OCI-LY3 (cell line): ENCODE measurements at regions not wholly inside any gene's neighbourhood (a gene's known extent, or its start where the extent isn't known, plus 50 kb on each side); places are given as distances from the start of the nearest gene placed in this dataset.

ENCODE experiments used
- H2AFZ ChIP-seq: fragments of 200-600, 300-600 bp; shearing (Covaris generic); 2 replicates; pipeline ENCODE4 v1.6.0; 2014; ENCODE audit warnings: antibody characterized with exemption, low read depth, low read length
- H3K27ac ChIP-seq: fragments of 200-600, 300-600 bp; sonication (generic); 2 replicates; pipeline ENCODE4 v1.5.1; 2014; ENCODE audit warnings: mild to moderate bottlenecking, low read length, moderate library complexity, mixed read lengths
- H3K27me3 ChIP-seq: fragments of 200-600, 300-600 bp; sonication (generic); 2 replicates; pipeline ENCODE4 v1.6.1; 2014; ENCODE audit warnings: low read depth, low read length, mixed read lengths
- H3K36me3 ChIP-seq: fragments of 200-600, 300-600 bp; sonication (generic); replicated peaks from 2 replicates; pipeline ENCODE3; 2014; ENCODE audit warnings: low read depth, low read length, mixed read lengths
- H3K4me1 ChIP-seq: fragments of 300-600, 200-600 bp; sonication (generic); 2 replicates; pipeline ENCODE4 v1.6.1; 2014; ENCODE audit warnings: low read length, mixed read lengths
- H3K4me2 ChIP-seq: fragments of 200-600, 300-600 bp; sonication (generic); 2 replicates; pipeline ENCODE4 v1.6.1; 2014; ENCODE audit warnings: low read length, mixed read lengths
- H3K4me3 ChIP-seq: fragments of 300-600, 200-600 bp; sonication (generic); 2 replicates; pipeline ENCODE4 v1.5.1; 2014; ENCODE audit warnings: antibody characterized with exemption, mild to moderate bottlenecking, low read length, moderate library complexity
- H3K79me2 ChIP-seq: fragments of 300-600, 200-600 bp; shearing (Covaris generic); 2 replicates; pipeline ENCODE4 v1.6.1; 2014; ENCODE audit warnings: mild to moderate bottlenecking, low read length, mixed read lengths
- H3K9ac ChIP-seq: fragments of 300-600, 200-600 bp; shearing (Covaris generic); 2 replicates; pipeline ENCODE4 v1.6.0; 2014; ENCODE audit warnings: mild to moderate bottlenecking, low read length, moderate library complexity
- H3K9me3 ChIP-seq: fragments of 200-600, 300-600 bp; shearing (Covaris generic); 2 replicates; pipeline ENCODE4 v1.6.1; 2014; ENCODE audit warnings: low read length, mixed read lengths; ENCODE audit not compliant: insufficient read depth
- H4K20me1 ChIP-seq: fragments of 200-600, 300-600 bp; sonication (generic); 2 replicates; pipeline ENCODE4 v1.6.1; 2016; ENCODE audit warnings: low read length, mixed read lengths; ENCODE audit not compliant: insufficient read depth
- EZH2phosphoT487 ChIP-seq: fragments of 200-600 bp; shearing (Covaris generic); IDR thresholded peaks from 2 replicates; pipeline ENCODE4 v1.6.1; 2018; ENCODE audit warnings: antibody characterized with exemption, mixed run types, low read depth
- TF ChIP-seq, protein P1 (sequence below): fragments of 200-600, 300-600 bp; sonication (generic); IDR thresholded peaks from 2 replicates; pipeline ENCODE4 v1.5.1; 2014; ENCODE audit warnings: antibody characterized with exemption, low read length, low read depth

GRCh38 chr9:106324053-106324585 lies 538.8 kb upstream of the ZNF462 start:
- Histone ChIP-seq H4K20me1 (no peaks in the 10 kb centered on the region), H3K4me2 (no peak overlapping the region), H2AFZ (no peak overlapping the region), H3K4me3 (no peak overlapping the region), H3K27ac (no peak overlapping the region), H3K9ac (no peak overlapping the region), H3K27me3 (peaks cover 6% of the 10 kb centered on the region; the same call in 1 of the 2 replicates), H3K4me1 (peaks cover 49% of the 10 kb centered on the region), H3K9me3 (no peaks in the 10 kb centered on the region), H3K79me2 (no peaks in the 10 kb centered on the region), H3K36me3 (peaks cover 2% of the 10 kb centered on the region)
- no peak for TF ChIP-seq EZH2phosphoT487
- TF ChIP-seq, protein P1, sequence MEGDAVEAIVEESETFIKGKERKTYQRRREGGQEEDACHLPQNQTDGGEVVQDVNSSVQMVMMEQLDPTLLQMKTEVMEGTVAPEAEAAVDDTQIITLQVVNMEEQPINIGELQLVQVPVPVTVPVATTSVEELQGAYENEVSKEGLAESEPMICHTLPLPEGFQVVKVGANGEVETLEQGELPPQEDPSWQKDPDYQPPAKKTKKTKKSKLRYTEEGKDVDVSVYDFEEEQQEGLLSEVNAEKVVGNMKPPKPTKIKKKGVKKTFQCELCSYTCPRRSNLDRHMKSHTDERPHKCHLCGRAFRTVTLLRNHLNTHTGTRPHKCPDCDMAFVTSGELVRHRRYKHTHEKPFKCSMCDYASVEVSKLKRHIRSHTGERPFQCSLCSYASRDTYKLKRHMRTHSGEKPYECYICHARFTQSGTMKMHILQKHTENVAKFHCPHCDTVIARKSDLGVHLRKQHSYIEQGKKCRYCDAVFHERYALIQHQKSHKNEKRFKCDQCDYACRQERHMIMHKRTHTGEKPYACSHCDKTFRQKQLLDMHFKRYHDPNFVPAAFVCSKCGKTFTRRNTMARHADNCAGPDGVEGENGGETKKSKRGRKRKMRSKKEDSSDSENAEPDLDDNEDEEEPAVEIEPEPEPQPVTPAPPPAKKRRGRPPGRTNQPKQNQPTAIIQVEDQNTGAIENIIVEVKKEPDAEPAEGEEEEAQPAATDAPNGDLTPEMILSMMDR = no peak

DNA sequence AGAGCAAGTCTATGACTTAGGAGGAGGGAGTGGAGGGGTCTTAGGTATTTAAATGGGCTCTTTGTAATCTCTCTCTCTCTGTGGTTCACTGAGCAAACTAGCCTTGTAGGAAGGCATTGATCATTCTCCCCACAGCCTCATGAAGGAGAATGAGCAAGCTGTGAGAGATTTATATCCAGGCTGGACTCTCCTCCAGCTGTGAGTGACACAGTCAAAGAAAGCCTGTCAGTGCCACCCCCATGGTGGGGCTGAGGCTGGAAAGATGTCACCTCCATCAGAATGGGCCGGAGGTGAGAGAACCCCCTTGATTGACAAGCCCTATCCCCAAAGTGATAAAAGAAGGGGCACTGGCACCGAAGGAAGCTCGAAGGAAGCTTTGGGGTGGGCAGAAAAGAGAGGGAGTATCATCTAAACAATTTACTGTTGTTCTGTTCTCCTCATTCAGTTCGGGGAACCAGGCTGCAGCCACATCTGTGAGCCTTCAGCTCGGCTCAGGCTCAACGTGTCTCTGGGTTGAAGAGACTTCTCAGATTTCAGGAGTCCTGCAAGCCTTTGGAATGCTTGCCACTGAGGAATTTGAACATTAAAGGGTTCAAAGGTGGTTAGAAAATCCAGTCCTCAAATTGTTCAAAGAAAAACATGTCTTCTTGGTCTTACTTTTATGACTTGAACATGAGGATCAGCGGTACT lies 538.2 kb upstream of the ZNF462 start:
- Histone ChIP-seq H3K4me1 (peaks cover 49% of the 10 kb centered on the region), H2AFZ (no peak overlapping the region), H3K9ac (0 out of 2 replicates have a peak overlapping the region, but pooled peaks have one; percentile 57), H3K4me3 (no peak overlapping the region), H3K36me3 (peaks cover 2% of the 10 kb centered on the region), H4K20me1 (no peaks in the 10 kb centered on the region), H3K27ac (no peak overlapping the region), H3K4me2 (no peak overlapping the region; the same call in 1 of the 2 replicates), H3K9me3 (no peaks in the 10 kb centered on the region), H3K79me2 (no peaks in the 10 kb centered on the region), H3K27me3 (peaks cover 6% of the 10 kb centered on the region; the same call in 1 of the 2 replicates)
- no peak for TF ChIP-seq EZH2phosphoT487
- TF ChIP-seq, protein P1 = no peak

GRCh38 chr9:106326493-106326892 lies 536.5 kb upstream of the ZNF462 start:
- peaks cover 49% of the 10 kb centered on the region for H3K4me1 ChIP-seq
- peaks cover 6% of the 10 kb centered on the region; the same call in 1 of the 2 replicates for H3K27me3 ChIP-seq
- no peaks in the 10 kb centered on the region for H4K20me1 ChIP-seq
- H3K9ac ChIP-seq = peak overlapping the region; percentile 57
- peak overlapping the region; percentile 68 for H3K4me2 ChIP-seq
- no peaks in the 10 kb centered on the region for H3K9me3 ChIP-seq
- no peaks in the 10 kb centered on the region for H3K79me2 ChIP-seq
- TF ChIP-seq, protein P1 = no peak
- peak; percentile 74 for TF ChIP-seq EZH2phosphoT487
- H3K27ac ChIP-seq = peak overlapping the region; percentile 84
- peak overlapping the region; percentile 43 for H3K4me3 ChIP-seq
- H2AFZ ChIP-seq = no peak overlapping the region; the same call in 1 of the 2 replicates
- peaks cover 2% of the 10 kb centered on the region for H3K36me3 ChIP-seq

GRCh38 chr9:106333481-106333880 lies 529.5 kb upstream of the ZNF462 start:
- H2AFZ ChIP-seq = no peak overlapping the region
- no peaks in the 10 kb centered on the region for H3K36me3 ChIP-seq
- TF ChIP-seq, protein P1 = no peak
- TF ChIP-seq EZH2phosphoT487 = no peak
- H3K4me2 ChIP-seq = no peak overlapping the region
- no peak overlapping the region for H3K4me3 ChIP-seq
- H3K27me3 ChIP-seq = no peaks in the 10 kb centered on the region
- H3K9me3 ChIP-seq = no peaks in the 10 kb centered on the region
- no peak overlapping the region for H3K9ac ChIP-seq
- H3K4me1 ChIP-seq = peaks cover 21% of the 10 kb centered on the region
- no peaks in the 10 kb centered on the region for H3K79me2 ChIP-seq
- no peaks in the 10 kb centered on the region for H4K20me1 ChIP-seq
- H3K27ac ChIP-seq = no peak overlapping the region
